Natural killer cell treated with Interleukin-12 subunit alpha and Interleukin-12 subunit beta and Interleukin-15 and Interleukin-18, amount 100 ng/mL, for 72 hours (primary cell): ENCODE measurements at regions not wholly inside any gene's neighbourhood (a gene's known extent, or its start where the extent isn't known, plus 50 kb on each side); places are given as distances from the start of the nearest gene placed in this dataset.

Experiments used
- ATAC-seq, 2 donors: fragments of 150-1000 bp; cut with Tn5 transposase in 1 of 2; sonication (Bioruptor Pico), chemical (Tn5 transposase) in 1 of 2; 2 replicates each; pipeline ENCODE4 v1.10.0; 2021
- DNase-seq: peaks from one replicate; pipeline ENCODE4 v3.0.0; 2022; ENCODE audit warnings: low spot score
- H3K27ac Mint-ChIP-seq, 2 donors: 1 replicate in 1 of 2; 2 replicates in 1 of 2; pipeline ENCODE4 v1.8.0; 2022; ENCODE audit warnings: mixed read lengths in 2 of 2, mild to moderate bottlenecking in 1 of 2, moderate library complexity in 1 of 2
- H3K27me3 Mint-ChIP-seq, 2 donors: 1 replicate in 1 of 2; 2 replicates in 1 of 2; pipeline ENCODE4 v1.8.0; 2022; ENCODE audit warnings: mixed read lengths in 2 of 2
- H3K36me3 Mint-ChIP-seq: one replicate; pipeline ENCODE4 v1.8.0; 2022; ENCODE audit warnings: mixed read lengths
- H3K4me1 Mint-ChIP-seq, 2 donors: 1 replicate in 1 of 2; 2 replicates in 1 of 2; pipeline ENCODE4 v1.8.0; 2022; ENCODE audit warnings: low read depth in 2 of 2, mixed read lengths in 2 of 2, mild to moderate bottlenecking in 1 of 2
- H3K4me3 Mint-ChIP-seq: one replicate; pipeline ENCODE4 v1.8.0; 2022; ENCODE audit warnings: mixed read lengths
- H3K9me3 Mint-ChIP-seq: 2 replicates; pipeline ENCODE4 v1.8.0; 2022; ENCODE audit warnings: mixed read lengths

- H3K4me1 Mint-ChIP-seq, result no peaks in the 10 kb centered on the region
- no peaks in the 10 kb centered on the region for H3K9me3 Mint-ChIP-seq
- no peak overlapping the region for H3K4me3 Mint-ChIP-seq
- H3K27ac Mint-ChIP-seq, result no peak overlapping the region
- ATAC-seq (peak in 1 of 2 donors; percentile 20), DNase-seq (no peak)
- no peaks in the 10 kb centered on the region for H3K36me3 Mint-ChIP-seq
- H3K27me3 Mint-ChIP-seq, result peaks cover 17 to 28% of the 10 kb centered on the region in 2 donors
These were observed 405.3 kb downstream of the VPS13C start for GRCh38 chr15:61654918-61655317.

- no peak for DNase-seq
These were observed 406.1 kb downstream of the VPS13C start for GRCh38 chr15:61654002-61654740.

GRCh38 chr15:61653110-61653509, 407.1 kb downstream of the VPS13C start:
- Mint-ChIP-seq H3K9me3 (no peaks in the 10 kb centered on the region), H3K27ac (no peak overlapping the region), H3K27me3 (peaks cover 12 to 14% of the 10 kb centered on the region in 2 donors), H3K4me1 (no peaks in the 10 kb centered on the region), H3K36me3 (no peaks in the 10 kb centered on the region), H3K4me3 (no peak overlapping the region)
- DNase-seq (no peak), ATAC-seq (no peak)

More at GRCh38 chr15:61654002-61654740, 406.1 kb downstream of the VPS13C start:
- peaks cover 19 to 21% of the 10 kb centered on the region in 2 donors for H3K27me3 Mint-ChIP-seq
- no peaks in the 10 kb centered on the region for H3K36me3 Mint-ChIP-seq
- H3K9me3 Mint-ChIP-seq, result no peaks in the 10 kb centered on the region
- no peak overlapping the region for H3K27ac Mint-ChIP-seq
- no peak for ATAC-seq
- no peak overlapping the region for H3K4me3 Mint-ChIP-seq
- no peaks in the 10 kb centered on the region for H3K4me1 Mint-ChIP-seq

- ATAC-seq (no peak), DNase-seq (no peak)
- peaks cover 1 to 11% of the 10 kb centered on the region in 2 donors for H3K27me3 Mint-ChIP-seq
- no peaks in the 10 kb centered on the region for H3K36me3 Mint-ChIP-seq
- H3K4me1 Mint-ChIP-seq, result no peaks in the 10 kb centered on the region
- no peak overlapping the region for H3K27ac Mint-ChIP-seq
- no peak overlapping the region for H3K4me3 Mint-ChIP-seq
- no peaks in the 10 kb centered on the region for H3K9me3 Mint-ChIP-seq
These were observed 409.0 kb downstream of the VPS13C start for GRCh38 chr15:61651267-61651666.

GRCh38 chr15:61649046-61649445, 411.2 kb downstream of the VPS13C start:
- DNase-seq (no peak), ATAC-seq (no peak)
- Mint-ChIP-seq H3K4me1 (no peaks in the 10 kb centered on the region), H3K27me3 (peaks cover 0 to 22% of the 10 kb centered on the region in 2 donors), H3K9me3 (no peaks in the 10 kb centered on the region), H3K27ac (no peak overlapping the region), H3K4me3 (no peak overlapping the region), H3K36me3 (no peaks in the 10 kb centered on the region)

GRCh38 chr15:61644550-61644949, 415.4 kb upstream of the RORA start:
- Mint-ChIP-seq H3K9me3 (no peaks in the 10 kb centered on the region), H3K4me1 (no peaks in the 10 kb centered on the region), H3K27ac (no peak overlapping the region), H3K36me3 (no peaks in the 10 kb centered on the region), H3K4me3 (no peak overlapping the region), H3K27me3 (peaks cover 7 to 25% of the 10 kb centered on the region in 2 donors)
- DNase-seq, result no peak
- ATAC-seq, result no peak

GRCh38 chr15:61641645-61642044, 412.5 kb upstream of the RORA start:
- Mint-ChIP-seq H3K36me3 (no peaks in the 10 kb centered on the region), H3K27me3 (peaks cover 13 to 23% of the 10 kb centered on the region in 2 donors), H3K4me1 (no peaks in the 10 kb centered on the region), H3K27ac (no peak overlapping the region), H3K4me3 (no peak overlapping the region), H3K9me3 (no peaks in the 10 kb centered on the region)
- no peak for DNase-seq
- no peak for ATAC-seq

- Mint-ChIP-seq H3K27me3 (peaks cover 13 to 28% of the 10 kb centered on the region in 2 donors), H3K4me1 (no peaks in the 10 kb centered on the region), H3K4me3 (no peak overlapping the region), H3K9me3 (no peaks in the 10 kb centered on the region), H3K36me3 (no peaks in the 10 kb centered on the region), H3K27ac (no peak overlapping the region)
- no peak for DNase-seq
- no peak for ATAC-seq
These were observed 411.7 kb upstream of the RORA start for GRCh38 chr15:61640756-61641155.

GRCh38 chr15:61639491-61639890, 410.4 kb upstream of the RORA start:
- Mint-ChIP-seq H3K9me3 (no peaks in the 10 kb centered on the region), H3K27me3 (peaks cover 15 to 22% of the 10 kb centered on the region in 2 donors), H3K27ac (no peak overlapping the region), H3K4me3 (no peak overlapping the region), H3K4me1 (no peaks in the 10 kb centered on the region), H3K36me3 (no peaks in the 10 kb centered on the region)
- ATAC-seq (no peak), DNase-seq (no peak)

- no peak for DNase-seq
- Mint-ChIP-seq H3K27me3 (peaks cover 32 to 39% of the 10 kb centered on the region in 2 donors), H3K36me3 (no peaks in the 10 kb centered on the region), H3K9me3 (no peaks in the 10 kb centered on the region), H3K4me3 (no peak overlapping the region), H3K4me1 (no peaks in the 10 kb centered on the region), H3K27ac (no peak overlapping the region)
- ATAC-seq, result no peak
These were observed 405.7 kb upstream of the RORA start for GRCh38 chr15:61634837-61635236.

GRCh38 chr15:61633951-61634350, 404.8 kb upstream of the RORA start:
- H3K4me1 Mint-ChIP-seq, result no peaks in the 10 kb centered on the region
- H3K9me3 Mint-ChIP-seq, result no peaks in the 10 kb centered on the region
- no peak for ATAC-seq
- H3K4me3 Mint-ChIP-seq, result no peak overlapping the region
- no peak for DNase-seq
- no peak overlapping the region for H3K27ac Mint-ChIP-seq
- H3K36me3 Mint-ChIP-seq, result no peaks in the 10 kb centered on the region
- peaks cover 30 to 36% of the 10 kb centered on the region in 2 donors for H3K27me3 Mint-ChIP-seq

GRCh38 chr15:61629269-61629668, 400.2 kb upstream of the RORA start:
- no peaks in the 10 kb centered on the region for H3K4me1 Mint-ChIP-seq
- ATAC-seq, result no peak

GRCh38 chr15:61624950-61625349, 395.8 kb upstream of the RORA start:
- Mint-ChIP-seq H3K36me3 (no peaks in the 10 kb centered on the region), H3K4me3 (no peak overlapping the region), H3K27me3 (peaks cover 13 to 30% of the 10 kb centered on the region in 2 donors), H3K9me3 (no peaks in the 10 kb centered on the region), H3K4me1 (no peaks in the 10 kb centered on the region), H3K27ac (no peak overlapping the region)
- ATAC-seq (no peak), DNase-seq (no peak)

More at GRCh38 chr15:61629269-61629668, 400.2 kb upstream of the RORA start:
- H3K27me3 Mint-ChIP-seq, result peaks cover 20 to 39% of the 10 kb centered on the region in 2 donors
- no peak for DNase-seq
- no peak overlapping the region for H3K27ac Mint-ChIP-seq
- H3K36me3 Mint-ChIP-seq, result no peaks in the 10 kb centered on the region
- H3K9me3 Mint-ChIP-seq, result no peaks in the 10 kb centered on the region
- no peak overlapping the region for H3K4me3 Mint-ChIP-seq

GRCh38 chr15:61623746-61624145, 394.6 kb upstream of the RORA start:
- no peaks in the 10 kb centered on the region for H3K4me1 Mint-ChIP-seq
- H3K36me3 Mint-ChIP-seq, result no peaks in the 10 kb centered on the region
- H3K4me3 Mint-ChIP-seq, result no peak overlapping the region
- no peaks in the 10 kb centered on the region for H3K9me3 Mint-ChIP-seq
- no peak for ATAC-seq
- peaks cover 12 to 30% of the 10 kb centered on the region in 2 donors for H3K27me3 Mint-ChIP-seq
- DNase-seq, result no peak
- H3K27ac Mint-ChIP-seq, result no peak overlapping the region

GRCh38 chr15:61621865-61622264, 392.8 kb upstream of the RORA start:
- DNase-seq (no peak), ATAC-seq (no peak)
- no peaks in the 10 kb centered on the region for H3K4me1 Mint-ChIP-seq
- no peak overlapping the region for H3K27ac Mint-ChIP-seq
- H3K4me3 Mint-ChIP-seq, result no peak overlapping the region
- no peaks in the 10 kb centered on the region for H3K36me3 Mint-ChIP-seq
- H3K9me3 Mint-ChIP-seq, result peaks cover 6% of the 10 kb centered on the region
- H3K27me3 Mint-ChIP-seq, result peaks cover 19 to 34% of the 10 kb centered on the region in 2 donors
